Upper lobe of right lung (tissue), 1 donor: ENCODE measurements at regions not wholly inside any gene's neighbourhood (a gene's known extent, or its start where the extent isn't known, plus 50 kb on each side); places are given as distances from the start of the nearest gene placed in this dataset.

Source experiments
- ATAC-seq: fragments of 200-7000 bp; cut with Tn5 transposase; one replicate; pipeline ENCODE4 v1.9.1; 2020; ENCODE audit warnings: mild to moderate bottlenecking, moderate library complexity
- DNase-seq: peaks from one replicate; pipeline ENCODE4 v3.0.0-alpha.2; 2020
- H3K27ac ChIP-seq: fragments of 200-600 bp; one replicate; pipeline ENCODE4 v1.8.0; 2022
- H3K27me3 ChIP-seq: fragments of 200-600 bp; one replicate; pipeline ENCODE4 v1.8.0; 2022; ENCODE audit warnings: mild to moderate bottlenecking
- H3K36me3 ChIP-seq: fragments of 200-600 bp; one replicate; pipeline ENCODE4 v1.8.0; 2022
- H3K4me1 ChIP-seq: fragments of 200-600 bp; one replicate; pipeline ENCODE4 v1.8.0; 2022
- H3K4me3 ChIP-seq: fragments of 200-600 bp; one replicate; pipeline ENCODE4 v1.8.0; 2022; ENCODE audit warnings: mild to moderate bottlenecking
- H3K9me3 ChIP-seq: fragments of 200-600 bp; one replicate; pipeline ENCODE4 v1.8.0; 2022
- CTCF ChIP-seq: fragments of 200-600 bp; IDR thresholded peaks from one replicate; pipeline ENCODE4 v1.8.0; 2022; ENCODE audit warnings: antibody characterized with exemption
- intact Hi-C: fragments of 100-400 bp; cut with DNase I; formaldehyde crosslinking; loops from one replicate; pipeline ENCODE4 v1.11.0; 2022
- donor health status: DM: no; HTN: yes; CAD: no; lungs with severe emphysema.

DNA sequence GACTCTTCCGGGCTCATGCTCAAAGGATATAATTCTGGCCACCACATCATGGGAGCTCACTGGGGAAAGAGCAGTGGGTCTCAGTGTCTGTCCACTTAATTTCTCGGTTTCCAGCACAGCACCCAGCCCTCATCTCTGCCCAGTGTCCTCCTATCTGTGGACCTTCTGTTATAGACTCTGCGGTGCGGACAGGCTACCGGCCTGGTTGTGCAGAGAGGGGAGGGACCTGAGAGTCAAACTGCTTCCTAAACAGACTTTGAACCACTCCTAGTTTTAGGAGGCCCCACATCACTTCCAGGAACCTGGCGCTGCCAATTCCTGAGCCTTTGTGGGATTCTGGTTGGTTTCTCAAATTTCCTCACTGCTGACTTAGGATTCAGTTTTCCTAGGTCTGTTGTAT is 59.8 kb upstream of the MED4 start:
- Histone ChIP-seq H3K4me3 (no peak overlapping the region), H3K27me3 (no peaks in the 10 kb centered on the region)
- no peak for TF ChIP-seq CTCF

DNA sequence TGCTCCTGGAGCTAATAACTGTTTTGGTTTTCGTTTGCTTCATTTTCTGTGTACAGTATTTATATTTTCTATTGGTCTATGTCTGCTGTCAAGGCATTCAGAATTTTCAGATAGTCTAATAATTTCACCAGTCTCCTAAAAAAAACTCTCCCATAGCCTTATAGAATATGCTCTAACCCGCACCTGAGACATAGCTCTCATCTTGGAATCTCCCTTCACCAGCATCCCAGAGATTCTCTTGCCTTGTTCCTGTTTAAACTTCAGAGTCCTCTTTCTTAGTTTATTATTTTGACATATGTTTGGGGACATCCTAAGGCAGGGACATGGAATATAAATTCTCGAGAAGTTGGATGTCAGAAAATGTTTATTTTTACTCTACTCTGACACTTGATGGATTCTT is 58.3 kb upstream of the MED4 start:
- no peak for TF ChIP-seq CTCF
- Histone ChIP-seq H3K4me1 (no peaks in the 10 kb centered on the region), H3K36me3 (no peaks in the 10 kb centered on the region), H3K4me3 (no peak overlapping the region), H3K27me3 (no peaks in the 10 kb centered on the region), H3K27ac (no peak overlapping the region), H3K9me3 (no peaks in the 10 kb centered on the region)
- DNase-seq (no peak), ATAC-seq (no peak)
- intact Hi-C loops = no loop called here

More for the DNA sequence above, 59.8 kb upstream of the MED4 start:
- no peaks in the 10 kb centered on the region for H3K9me3 ChIP-seq
- no peaks in the 10 kb centered on the region for H3K36me3 ChIP-seq
- intact Hi-C loops = no loop called here
- DNase-seq (no peak), ATAC-seq (no peak)
- peaks cover 9% of the 10 kb centered on the region for H3K4me1 ChIP-seq
- H3K27ac ChIP-seq = no peak overlapping the region

DNA sequence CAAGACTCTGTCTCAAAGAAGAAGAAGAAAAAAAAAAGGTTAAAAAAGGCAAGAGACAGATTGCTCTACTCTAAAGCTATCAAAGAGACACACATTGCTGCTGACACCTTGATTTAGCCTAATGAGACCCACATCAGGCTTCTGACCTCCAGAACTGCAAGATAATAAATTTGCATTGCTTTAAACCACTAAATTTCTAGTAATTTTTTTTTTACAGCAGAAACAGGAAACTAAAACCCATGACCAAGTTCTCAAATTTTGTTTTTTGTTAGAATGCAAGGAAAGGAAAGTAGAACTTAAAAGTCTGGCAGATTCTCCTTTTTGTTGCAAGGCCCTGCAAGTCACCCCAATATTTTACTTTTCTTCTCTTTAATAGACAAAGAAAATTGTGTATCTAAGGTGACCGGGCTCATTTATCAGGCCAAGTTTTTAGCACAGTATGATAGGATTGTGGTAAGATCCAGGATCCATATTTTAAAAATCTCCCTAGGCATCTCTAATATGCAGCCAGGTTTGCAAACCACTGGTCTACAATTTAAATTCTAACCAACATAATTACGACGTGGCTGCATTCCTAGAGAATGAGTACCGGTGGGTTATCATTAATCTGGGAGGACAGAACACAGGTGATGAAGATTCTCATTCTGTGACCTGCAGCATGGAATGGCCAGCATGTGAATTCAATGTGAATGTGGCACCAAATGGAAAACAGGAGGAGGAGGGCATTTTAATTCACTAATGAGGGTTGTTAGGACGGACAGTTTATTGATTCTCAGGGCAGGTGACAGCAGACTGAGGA is 56.7 kb upstream of the MED4 start:
- H3K4me1 ChIP-seq = no peaks in the 10 kb centered on the region
- DNase-seq (no peak), ATAC-seq (no peak)
- intact Hi-C loops = no loop called here
- no peaks in the 10 kb centered on the region for H3K9me3 ChIP-seq
- no peak overlapping the region for H3K4me3 ChIP-seq
- no peaks in the 10 kb centered on the region for H3K36me3 ChIP-seq
- TF ChIP-seq CTCF = no peak
- H3K27me3 ChIP-seq = no peaks in the 10 kb centered on the region
- H3K27ac ChIP-seq = peak overlapping the region; percentile 8

DNA sequence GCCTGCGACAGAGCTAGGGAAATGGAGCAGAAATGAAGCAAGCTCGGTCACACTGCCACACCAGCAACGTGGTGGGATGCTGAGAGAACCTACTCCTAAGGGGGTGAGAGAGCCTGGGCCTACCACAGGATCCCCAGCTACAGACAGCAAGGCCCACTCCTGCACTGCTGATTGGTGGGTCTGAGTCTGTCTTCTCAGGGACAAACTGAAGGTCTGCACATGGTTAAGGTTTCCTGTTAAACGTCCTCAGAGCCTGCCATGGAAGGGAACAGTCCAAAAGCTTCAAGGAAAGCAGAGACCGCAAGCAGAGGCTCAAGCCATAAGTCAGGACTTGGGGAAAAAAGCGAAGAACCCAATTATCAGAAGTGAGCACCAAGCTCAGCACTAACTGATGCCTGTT is 53.5 kb upstream of the MED4 start:
- intact Hi-C loops = no loop called here
- TF ChIP-seq CTCF = no peak
- DNase-seq = no peak
- no peaks in the 10 kb centered on the region for H3K36me3 ChIP-seq
- no peak for ATAC-seq
- H3K9me3 ChIP-seq = no peaks in the 10 kb centered on the region
- no peaks in the 10 kb centered on the region for H3K27me3 ChIP-seq
- H3K4me1 ChIP-seq = peaks cover 16% of the 10 kb centered on the region
- no peak overlapping the region for H3K27ac ChIP-seq
- H3K4me3 ChIP-seq = no peak overlapping the region

DNA sequence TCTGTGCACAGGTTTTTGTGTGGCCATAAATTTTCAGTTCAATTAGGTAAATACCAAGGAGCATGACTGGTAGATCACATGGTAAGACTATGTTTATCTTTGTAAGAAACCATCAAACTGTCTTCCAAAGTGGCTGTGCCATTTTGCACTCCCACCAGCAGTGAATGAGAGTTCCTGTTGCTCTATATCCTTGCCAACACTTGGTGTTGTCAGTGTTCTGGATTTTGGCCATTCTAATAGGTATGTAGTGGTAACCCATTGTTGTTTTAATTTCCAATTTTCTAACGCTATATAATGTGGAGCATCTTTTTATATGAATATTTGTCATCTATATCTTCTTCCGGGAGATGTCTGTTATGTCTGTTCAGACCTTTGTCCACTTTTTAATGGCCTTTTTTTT is 51.7 kb upstream of the MED4 start:
- TF ChIP-seq CTCF = no peak
- no peak for ATAC-seq
- Histone ChIP-seq H3K36me3 (no peaks in the 10 kb centered on the region), H3K27ac (no peak overlapping the region), H3K4me1 (peaks cover 16% of the 10 kb centered on the region), H3K9me3 (no peaks in the 10 kb centered on the region), H3K4me3 (no peak overlapping the region), H3K27me3 (no peaks in the 10 kb centered on the region)
- DNase-seq = no peak
- intact Hi-C loops = no loop called here

- Histone ChIP-seq H3K9me3 (no peaks in the 10 kb centered on the region), H3K27ac (no peak overlapping the region), H3K4me1 (peaks cover 16% of the 10 kb centered on the region), H3K4me3 (no peak overlapping the region), H3K27me3 (no peaks in the 10 kb centered on the region), H3K36me3 (no peaks in the 10 kb centered on the region)
- TF ChIP-seq CTCF = no peak
- ATAC-seq (no peak), DNase-seq (no peak)
- intact Hi-C loops = no loop called here
These were observed 51.2 kb upstream of the MED4 start for GRCh38 chr13:48146122-48146521.
